ENCODE measurements at regions not wholly inside any gene's neighbourhood (a gene's known extent, or its start where the extent isn't known, plus 50 kb on each side); places are given as distances from the start of the nearest gene placed in this dataset.

DNA sequence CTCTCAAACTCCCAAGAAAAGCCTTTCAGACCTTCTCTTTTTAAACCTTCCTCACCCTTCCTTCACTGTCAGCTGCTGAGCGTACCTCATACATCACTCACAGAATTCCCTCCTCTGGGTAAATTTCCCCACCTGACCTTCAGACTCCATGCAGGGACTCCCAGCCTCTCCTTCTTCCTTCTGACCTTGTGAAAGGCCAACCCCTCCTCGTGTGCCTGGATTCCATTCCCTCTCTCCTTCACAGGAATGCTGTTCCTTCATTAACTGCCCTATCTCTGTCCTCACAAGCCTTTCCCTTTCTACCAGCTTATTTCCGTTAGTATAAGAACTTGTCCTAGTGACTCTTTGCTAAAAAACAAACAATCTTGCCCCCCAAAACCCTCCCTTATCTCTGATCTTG is 69.7 kb upstream of the MME start:
- Histone ChIP-seq H3K9ac (ENCODE audit: low read length) (no peak overlapping the region), H3K36me3 (ENCODE audit: insufficient read depth, low read length) (no peaks in the 10 kb centered on the region), H3K4me1 (ENCODE audit: insufficient read depth, low read length, severe bottlenecking) (peaks cover 5% of the 10 kb centered on the region), H3K27me3 (ENCODE audit: insufficient read depth, low read length) (no peaks in the 10 kb centered on the region), H3K4me2 (ENCODE audit: low read length) (no peak overlapping the region), H3K27ac (ENCODE audit: low read depth, low read length, poor library complexity, severe bottlenecking) (no peak overlapping the region), H3F3A (ENCODE audit: insufficient read depth, low read length) (no peaks in the 10 kb centered on the region), H3K9me3 (ENCODE audit: low read length) (no peaks in the 10 kb centered on the region; the same call in 1 of the 2 replicates), H3K4me3 (ENCODE audit: low read depth, low read length, poor library complexity, severe bottlenecking) (no peak overlapping the region), H3K9me2 (ENCODE audit: low read depth, low read length) (no peaks in the 10 kb centered on the region), H4K20me1 (ENCODE audit: insufficient read depth, low read length) (no peaks in the 10 kb centered on the region), H2AFZ (ENCODE audit: low read length) (no peak overlapping the region), H3K79me2 (ENCODE audit: insufficient read depth, low read length) (no peaks in the 10 kb centered on the region)
- no peak for TF ChIP-seq EZH2 (IDR thresholded peaks at IDR 0.05; ENCODE audit: borderline replicate concordance, low read length)
- TF ChIP-seq CTCF (IDR thresholded peaks at IDR 0.05; ENCODE audit: low read length): no peak

DNA sequence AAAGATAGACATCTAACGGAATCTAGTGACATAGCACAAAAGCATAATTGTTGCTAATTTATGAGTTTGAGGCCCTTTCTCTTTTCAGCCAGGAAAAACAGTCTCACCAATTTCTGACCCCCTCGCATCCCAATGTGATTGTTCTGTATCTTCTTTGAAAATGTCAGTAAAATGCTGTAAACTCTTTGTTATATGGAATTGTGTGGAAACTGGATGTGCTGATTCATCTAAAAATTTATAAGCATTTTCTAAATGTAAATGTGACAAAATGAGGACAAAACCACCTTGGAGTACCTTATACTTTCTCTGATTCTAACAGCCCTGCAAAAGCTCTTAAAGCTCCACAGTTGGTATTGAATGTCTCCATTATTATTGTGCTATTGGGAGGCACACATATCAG is 70.9 kb upstream of the MME start:
- Histone ChIP-seq H2AFZ (ENCODE audit: low read length) (no peak overlapping the region), H3K27ac (ENCODE audit: low read depth, low read length, poor library complexity, severe bottlenecking) (no peak overlapping the region), H3K9me2 (ENCODE audit: low read depth, low read length) (no peaks in the 10 kb centered on the region), H3K4me3 (ENCODE audit: low read depth, low read length, poor library complexity, severe bottlenecking) (no peak overlapping the region), H3K4me2 (ENCODE audit: low read length) (no peak overlapping the region), H3K4me1 (ENCODE audit: insufficient read depth, low read length, severe bottlenecking) (peaks cover 5% of the 10 kb centered on the region), H3K9me3 (ENCODE audit: low read length) (peaks cover 8% of the 10 kb centered on the region; the same call in 1 of the 2 replicates), H3K36me3 (ENCODE audit: insufficient read depth, low read length) (no peaks in the 10 kb centered on the region), H3K27me3 (ENCODE audit: insufficient read depth, low read length) (no peaks in the 10 kb centered on the region), H3F3A (ENCODE audit: insufficient read depth, low read length) (no peaks in the 10 kb centered on the region), H3K79me2 (ENCODE audit: insufficient read depth, low read length) (no peaks in the 10 kb centered on the region), H4K20me1 (ENCODE audit: insufficient read depth, low read length) (no peaks in the 10 kb centered on the region), H3K9ac (ENCODE audit: low read length) (no peak overlapping the region)
- TF ChIP-seq EZH2 (IDR thresholded peaks at IDR 0.05; ENCODE audit: borderline replicate concordance, low read length) (no peak), CTCF (IDR thresholded peaks at IDR 0.05; ENCODE audit: low read length) (no peak)

DNA sequence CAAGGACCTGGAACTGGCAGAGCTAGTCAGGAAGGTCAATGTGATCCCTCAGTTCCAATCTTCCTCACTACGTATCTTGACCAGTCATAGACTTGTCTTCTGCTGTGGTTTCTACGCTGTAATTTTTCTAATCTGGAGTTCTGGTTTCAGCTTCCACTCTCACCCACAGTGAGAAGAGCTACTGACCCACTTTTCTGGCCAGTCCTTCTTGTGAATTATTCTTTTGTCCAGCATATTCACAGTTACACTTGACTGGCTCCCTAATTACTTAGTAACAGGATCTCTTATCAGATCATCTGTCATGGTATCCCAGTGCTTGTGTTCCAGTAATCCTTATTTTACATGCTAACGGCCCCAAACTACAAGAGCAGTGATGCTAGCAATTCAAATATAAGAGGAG is 72.4 kb upstream of the MME start:
- H3K4me3 ChIP-seq (ENCODE audit: low read depth, low read length, poor library complexity, severe bottlenecking): no peak overlapping the region
- H3K9ac ChIP-seq (ENCODE audit: low read length): no peak overlapping the region
- H3K36me3 ChIP-seq (ENCODE audit: insufficient read depth, low read length): no peaks in the 10 kb centered on the region
- H3K79me2 ChIP-seq (ENCODE audit: insufficient read depth, low read length): no peaks in the 10 kb centered on the region
- H3K27me3 ChIP-seq (ENCODE audit: insufficient read depth, low read length): no peaks in the 10 kb centered on the region
- H3K4me1 ChIP-seq (ENCODE audit: insufficient read depth, low read length, severe bottlenecking): peaks cover 5% of the 10 kb centered on the region
- no peak overlapping the region for H3K4me2 ChIP-seq (ENCODE audit: low read length)
- H4K20me1 ChIP-seq (ENCODE audit: insufficient read depth, low read length): no peaks in the 10 kb centered on the region
- H3K9me3 ChIP-seq (ENCODE audit: low read length): peaks cover 9% of the 10 kb centered on the region; the same call in 1 of the 2 replicates
- H2AFZ ChIP-seq (ENCODE audit: low read length): no peak overlapping the region
- H3K9me2 ChIP-seq (ENCODE audit: low read depth, low read length): no peaks in the 10 kb centered on the region
- no peaks in the 10 kb centered on the region for H3F3A ChIP-seq (ENCODE audit: insufficient read depth, low read length)
- TF ChIP-seq EZH2 (IDR thresholded peaks at IDR 0.05; ENCODE audit: borderline replicate concordance, low read length) (no peak), CTCF (IDR thresholded peaks at IDR 0.05; ENCODE audit: low read length) (no peak)
- no peak overlapping the region for H3K27ac ChIP-seq (ENCODE audit: low read depth, low read length, poor library complexity, severe bottlenecking)

Measured in OCI-LY1 (cell line).